ENCODE measurements at regions not wholly inside any gene's neighbourhood (a gene's known extent, or its start where the extent isn't known, plus 50 kb on each side); places are given as distances from the start of the nearest gene placed in this dataset.

- Histone ChIP-seq H3K9me3 (ENCODE audit: control insufficient read depth in 2 of 2, low read length in 2 of 2) (no peaks in the 10 kb centered on the region), H3K9ac (ENCODE audit: low read length in 2 of 2) (no peak overlapping the region), H3K4me1 (ENCODE audit: control insufficient read depth, insufficient read depth, low read length) (no peaks in the 10 kb centered on the region), H3K27me3 (ENCODE audit: control insufficient read depth in 1 of 2, insufficient read depth in 2 of 2, low read length in 2 of 2) (peaks cover 8 to 29% of the 10 kb centered on the region in 2 donors), H3K27ac (ENCODE audit: low read length) (no peak overlapping the region), H3K4me3 (ENCODE audit: low read length in 2 of 2) (no peak overlapping the region), H3K36me3 (ENCODE audit: control insufficient read depth in 2 of 2, insufficient read depth in 2 of 2, low read length in 2 of 2) (no peaks in the 10 kb centered on the region)
Observed at GRCh38 chr11:134464981-134465730, 53.1 kb upstream of the B3GAT1 start.

- H3K27ac ChIP-seq (ENCODE audit: low read length) = no peak overlapping the region
- no peaks in the 10 kb centered on the region for H3K4me1 ChIP-seq (ENCODE audit: control insufficient read depth, insufficient read depth, low read length)
- H3K36me3 ChIP-seq (ENCODE audit: control insufficient read depth in 2 of 2, insufficient read depth in 2 of 2, low read length in 2 of 2) = no peaks in the 10 kb centered on the region
- H3K9ac ChIP-seq (ENCODE audit: low read length in 2 of 2) = no peak overlapping the region
- peaks cover 10 to 29% of the 10 kb centered on the region in 2 donors for H3K27me3 ChIP-seq (ENCODE audit: control insufficient read depth in 1 of 2, insufficient read depth in 2 of 2, low read length in 2 of 2)
- no peak overlapping the region for H3K4me3 ChIP-seq (ENCODE audit: low read length in 2 of 2)
- no peaks in the 10 kb centered on the region for H3K9me3 ChIP-seq (ENCODE audit: control insufficient read depth in 2 of 2, low read length in 2 of 2)
Observed at GRCh38 chr11:134464196-134464595, 52.2 kb upstream of the B3GAT1 start.

- Histone ChIP-seq H3K36me3 (ENCODE audit: control insufficient read depth in 2 of 2, insufficient read depth in 2 of 2, low read length in 2 of 2) (no peaks in the 10 kb centered on the region), H3K27ac (ENCODE audit: low read length) (no peak overlapping the region), H3K9ac (ENCODE audit: low read length in 2 of 2) (no peak overlapping the region), H3K4me1 (ENCODE audit: control insufficient read depth, insufficient read depth, low read length) (no peaks in the 10 kb centered on the region), H3K9me3 (ENCODE audit: control insufficient read depth in 2 of 2, low read length in 2 of 2) (no peaks in the 10 kb centered on the region), H3K4me3 (ENCODE audit: low read length in 2 of 2) (no peak overlapping the region), H3K27me3 (ENCODE audit: control insufficient read depth in 1 of 2, insufficient read depth in 2 of 2, low read length in 2 of 2) (peaks cover 12 to 29% of the 10 kb centered on the region in 2 donors)
Observed at GRCh38 chr11:134463716-134464115, 51.7 kb upstream of the B3GAT1 start.

Measured in stomach smooth muscle (tissue), 2 donors.